ENCODE measurements at regions not wholly inside any gene's neighbourhood (a gene's known extent, or its start where the extent isn't known, plus 50 kb on each side); places are given as distances from the start of the nearest gene placed in this dataset.
"Not testable (repeated sequence)": the region's sequence is repeated elsewhere in the genome, so short reads cannot be mapped to it uniquely, and the experiment has no call there.

DNA sequence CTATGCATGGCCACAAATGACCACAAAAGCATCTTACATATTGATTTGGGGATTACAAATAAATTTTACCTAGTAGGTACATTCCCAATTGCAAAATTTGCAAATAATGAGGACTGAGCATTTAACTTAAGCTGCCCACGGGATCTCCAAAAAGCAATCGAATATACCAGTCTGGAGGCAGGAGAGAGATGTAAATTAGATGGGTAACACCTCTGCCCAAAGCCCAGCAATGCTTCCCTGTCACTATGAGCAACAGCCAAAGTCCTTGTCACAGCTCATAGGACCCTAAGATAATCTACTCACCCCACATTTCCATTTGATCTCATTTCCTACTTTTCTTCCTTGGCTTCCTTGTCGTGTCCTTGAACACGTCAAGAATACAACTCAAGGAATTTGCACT is 172.2 kb downstream of the SUCLG1 start:
- no peak for FAIRE-seq

GRCh38 chr2:84285056-84285747 is 173.9 kb downstream of the SUCLG1 start:
- no peak for FAIRE-seq

- no peak for FAIRE-seq
Observed at GRCh38 chr2:84283506-84283905, 175.6 kb downstream of the SUCLG1 start.

DNA sequence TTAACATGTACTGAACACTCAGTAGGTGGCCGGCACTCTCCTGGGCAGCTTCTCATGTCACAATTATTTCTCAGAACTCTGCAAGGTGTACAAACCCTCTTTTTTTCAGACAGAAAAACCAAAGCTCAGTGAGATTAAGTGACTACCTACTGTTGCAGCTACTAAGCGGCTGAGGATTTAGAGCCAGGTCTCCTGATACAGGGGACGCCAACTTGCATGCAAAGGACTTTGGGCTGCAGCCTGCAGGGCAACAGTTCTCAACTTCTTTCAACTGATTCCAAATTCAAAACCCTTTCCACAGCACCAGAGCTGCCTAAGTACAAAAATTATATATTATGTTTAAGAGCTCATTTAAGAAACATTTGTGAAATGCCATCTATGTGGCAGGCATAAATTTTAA is 177.6 kb downstream of the SUCLG1 start:
- FAIRE-seq = no peak

- no peak for FAIRE-seq
Observed at GRCh38 chr2:84280873-84281272, 178.2 kb downstream of the SUCLG1 start.

- FAIRE-seq = no peak
Observed at GRCh38 chr2:84278386-84278785, 180.7 kb downstream of the SUCLG1 start.

- no peak for FAIRE-seq
Observed at GRCh38 chr2:84276590-84277255, 182.4 kb downstream of the SUCLG1 start.

DNA sequence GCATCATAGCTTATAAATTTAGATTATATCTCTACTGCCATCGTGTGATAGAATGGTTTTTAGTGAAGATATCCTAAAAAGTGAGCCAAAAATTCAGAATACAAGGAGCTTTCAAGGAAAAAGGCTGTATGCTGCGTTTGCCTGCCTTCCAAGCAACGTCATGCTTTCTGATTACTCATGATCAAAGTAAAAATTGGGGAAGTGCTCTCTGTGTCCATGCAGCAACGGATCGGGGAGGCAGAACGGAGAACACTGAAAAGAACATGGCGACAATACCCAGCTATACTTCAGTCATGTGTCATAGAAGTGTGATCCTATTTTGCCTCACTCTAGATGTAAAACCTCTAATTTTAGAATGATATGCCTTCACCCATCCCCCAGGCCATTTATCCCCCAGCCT is 185.7 kb downstream of the SUCLG1 start:
- no peak for FAIRE-seq

DNA sequence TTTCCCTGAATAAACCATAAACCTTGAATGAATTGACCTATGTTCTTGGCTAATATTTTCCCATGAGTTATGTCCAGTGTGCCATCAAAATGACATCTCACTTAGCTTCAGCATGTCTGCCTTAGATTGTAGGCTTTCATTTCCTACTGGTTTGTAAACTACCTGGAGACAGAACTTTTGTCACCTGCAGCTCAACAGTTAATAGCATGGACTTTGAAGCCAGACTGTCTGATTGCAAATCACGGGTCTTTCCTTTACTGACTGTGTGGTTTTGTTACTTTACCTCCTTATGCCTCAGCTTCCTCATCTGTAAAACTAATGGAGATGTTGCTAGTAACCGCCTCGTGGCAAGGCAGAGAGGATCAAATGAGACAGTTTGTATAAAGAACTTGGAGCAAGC is 187.1 kb downstream of the SUCLG1 start:
- FAIRE-seq = no peak

- FAIRE-seq = no peak
Observed at GRCh38 chr2:84257831-84258230, 201.2 kb downstream of the SUCLG1 start.

- no peak for FAIRE-seq
Observed at GRCh38 chr2:84251651-84252302, 207.3 kb downstream of the SUCLG1 start.

GRCh38 chr2:84249140-84249539 is 209.9 kb downstream of the SUCLG1 start:
- no peak for FAIRE-seq

DNA sequence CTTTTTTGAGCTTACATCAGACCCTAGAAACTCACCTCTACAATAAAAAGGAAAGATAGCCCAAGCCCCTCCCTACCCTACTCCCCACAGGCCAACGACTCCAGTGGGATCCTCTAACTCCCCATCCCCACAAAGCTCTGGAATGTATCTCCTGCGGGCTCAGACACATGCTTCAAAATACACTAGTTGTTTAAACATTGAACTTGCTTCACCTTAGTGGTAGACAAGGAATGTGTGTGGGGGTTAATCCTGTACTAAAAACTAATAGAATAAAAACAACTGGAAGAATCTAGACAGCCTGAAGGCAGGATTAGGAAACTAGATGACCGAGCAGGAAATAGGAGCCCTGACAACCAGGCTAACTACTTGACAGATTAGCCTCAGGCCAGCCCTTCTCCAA is 211.5 kb downstream of the SUCLG1 start:
- no peak for FAIRE-seq

GRCh38 chr2:84243788-84244733 is 215.0 kb downstream of the SUCLG1 start:
- FAIRE-seq = no peak

GRCh38 chr2:84238907-84239306 is 220.2 kb downstream of the SUCLG1 start:
- FAIRE-seq = no peak

GRCh38 chr2:84236288-84236687 is 222.8 kb downstream of the SUCLG1 start:
- FAIRE-seq = no peak

GRCh38 chr2:84234103-84234502 is 225.0 kb downstream of the SUCLG1 start:
- no peak for FAIRE-seq

DNA sequence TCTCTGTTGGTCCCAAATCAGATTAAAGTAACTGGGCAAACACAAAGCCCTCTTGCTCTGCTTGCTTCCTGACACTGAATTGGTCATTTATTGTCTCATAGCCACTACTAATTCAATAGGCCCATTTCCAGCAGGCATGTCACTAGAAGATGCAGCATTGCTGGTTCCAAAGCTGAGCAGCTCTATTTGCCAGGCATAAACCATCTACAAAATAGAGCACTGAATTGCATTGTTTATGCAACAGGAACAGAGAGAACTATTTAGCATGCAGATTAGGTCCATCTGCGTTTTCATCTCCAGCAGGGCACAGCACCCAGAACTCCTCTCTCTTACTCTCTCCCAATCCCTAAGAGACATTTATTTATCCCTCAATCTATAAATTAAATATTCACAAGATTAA is 227.6 kb downstream of the SUCLG1 start:
- FAIRE-seq = no peak

- no peak for FAIRE-seq
Observed at GRCh38 chr2:84224121-84224520, 235.0 kb downstream of the SUCLG1 start.

GRCh38 chr2:84223191-84223590 is 235.9 kb downstream of the SUCLG1 start:
- FAIRE-seq = no peak

DNA sequence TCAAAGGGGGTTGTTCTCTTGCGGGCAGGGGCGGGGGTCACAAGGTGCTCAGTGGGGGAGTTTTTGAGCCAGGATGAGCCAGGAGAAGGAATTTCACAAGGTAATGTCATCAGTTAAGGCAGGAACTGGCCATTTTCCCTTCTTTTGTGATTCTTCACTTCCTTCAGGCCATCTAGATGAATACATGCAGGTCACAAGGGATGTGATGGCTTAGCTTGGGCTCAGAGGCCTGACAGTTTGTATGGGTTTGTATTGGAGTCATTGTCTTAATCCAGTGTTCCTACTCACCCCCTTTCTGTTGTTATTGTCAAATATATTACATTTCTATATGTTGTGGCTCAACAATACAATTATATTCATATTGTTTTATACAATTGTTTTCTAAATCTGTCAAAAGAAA is 238.0 kb downstream of the SUCLG1 start:
- FAIRE-seq = not testable (repeated sequence)

DNA sequence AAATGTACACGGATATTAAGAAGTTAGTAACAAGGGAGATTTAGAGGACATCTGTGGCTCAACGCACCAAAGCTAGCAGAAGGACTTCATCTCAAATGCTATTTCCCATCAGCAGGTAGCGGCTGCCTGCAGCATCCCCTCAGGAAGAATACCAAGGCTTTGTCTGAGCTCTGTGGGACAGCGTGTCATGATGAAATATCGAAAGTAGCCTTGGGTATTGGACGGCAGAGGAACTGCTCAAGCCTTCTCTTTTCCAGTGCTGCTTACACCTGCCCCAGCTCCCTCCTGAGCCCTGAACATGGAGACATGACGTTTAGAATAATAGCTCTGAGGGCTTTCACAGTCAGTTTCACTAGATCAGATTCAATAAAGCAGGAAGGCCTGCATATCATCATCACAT is 241.6 kb downstream of the SUCLG1 start:
- FAIRE-seq = no peak

DNA sequence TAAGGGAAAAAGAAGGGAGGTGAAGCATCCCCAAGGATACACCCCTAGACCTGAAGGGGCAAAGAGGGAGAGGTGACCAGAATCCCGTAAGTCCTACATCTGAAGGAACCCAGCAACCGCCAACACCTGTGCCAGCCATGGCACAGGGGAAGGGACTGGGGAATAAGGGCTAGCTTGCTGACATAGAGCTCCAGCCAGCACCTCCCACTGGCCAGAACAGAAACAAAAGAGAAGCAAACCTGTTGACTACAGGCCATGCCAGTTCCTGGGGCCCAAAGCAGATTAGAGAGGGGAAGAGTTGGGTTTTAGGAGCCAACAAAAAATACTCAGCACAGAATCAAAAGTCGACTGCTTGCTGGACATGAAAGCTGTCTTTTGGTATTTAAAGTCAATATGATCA is 244.6 kb downstream of the SUCLG1 start:
- FAIRE-seq = no peak
